Naive B cell (primary cell): ENCODE measurements at regions not wholly inside any gene's neighbourhood (a gene's known extent, or its start where the extent isn't known, plus 50 kb on each side); places are given as distances from the start of the nearest gene placed in this dataset.

ENCODE experiments used
- ATAC-seq, 2 donors: fragments of 150-1000 bp; cut with Tn5 transposase; 2 replicates each; pipeline ENCODE4 v1.10.0; 2021; ENCODE audit warnings: low read depth in 2 of 2, mild to moderate bottlenecking in 2 of 2, moderate library complexity in 2 of 2
- DNase-seq: peaks from one replicate; pipeline ENCODE4 v3.0.0; 2022
- H3K27ac Mint-ChIP-seq, 6 donors: one replicate each; pipeline ENCODE4 v1.8.0; 2020 to 2022; ENCODE audit warnings: mild to moderate bottlenecking in 6 of 6, mixed read lengths in 6 of 6, moderate library complexity in 5 of 6, inconsistent platforms in 2 of 6
- H3K27me3 Mint-ChIP-seq, 3 donors: one replicate each; pipeline ENCODE4 v1.8.0; 2021 to 2022; ENCODE audit warnings: mixed read lengths in 3 of 3, mild to moderate bottlenecking in 1 of 3
- H3K36me3 Mint-ChIP-seq, 2 donors: one replicate each; pipeline ENCODE4 v1.8.0; 2020 to 2022; ENCODE audit warnings: mixed read lengths in 2 of 2, inconsistent platforms in 1 of 2, mild to moderate bottlenecking in 1 of 2
- H3K4me1 Mint-ChIP-seq, 3 donors: one replicate each; pipeline ENCODE4 v1.8.0; 2020 to 2022; ENCODE audit warnings: mixed read lengths in 3 of 3, inconsistent platforms in 1 of 3, mild to moderate bottlenecking in 1 of 3, moderate library complexity in 1 of 3
- H3K4me3 Mint-ChIP-seq, 8 donors: one replicate each; pipeline ENCODE4 v1.8.0; 2020 to 2022; ENCODE audit warnings: mild to moderate bottlenecking in 8 of 8, mixed read lengths in 8 of 8, moderate library complexity in 8 of 8, inconsistent platforms in 2 of 8
- H3K9me3 Mint-ChIP-seq, 7 donors: one replicate each; pipeline ENCODE4 v1.8.0; 2020 to 2022; ENCODE audit warnings: mixed read lengths in 7 of 7, mild to moderate bottlenecking in 5 of 7, inconsistent platforms in 2 of 7, moderate library complexity in 1 of 7

DNA sequence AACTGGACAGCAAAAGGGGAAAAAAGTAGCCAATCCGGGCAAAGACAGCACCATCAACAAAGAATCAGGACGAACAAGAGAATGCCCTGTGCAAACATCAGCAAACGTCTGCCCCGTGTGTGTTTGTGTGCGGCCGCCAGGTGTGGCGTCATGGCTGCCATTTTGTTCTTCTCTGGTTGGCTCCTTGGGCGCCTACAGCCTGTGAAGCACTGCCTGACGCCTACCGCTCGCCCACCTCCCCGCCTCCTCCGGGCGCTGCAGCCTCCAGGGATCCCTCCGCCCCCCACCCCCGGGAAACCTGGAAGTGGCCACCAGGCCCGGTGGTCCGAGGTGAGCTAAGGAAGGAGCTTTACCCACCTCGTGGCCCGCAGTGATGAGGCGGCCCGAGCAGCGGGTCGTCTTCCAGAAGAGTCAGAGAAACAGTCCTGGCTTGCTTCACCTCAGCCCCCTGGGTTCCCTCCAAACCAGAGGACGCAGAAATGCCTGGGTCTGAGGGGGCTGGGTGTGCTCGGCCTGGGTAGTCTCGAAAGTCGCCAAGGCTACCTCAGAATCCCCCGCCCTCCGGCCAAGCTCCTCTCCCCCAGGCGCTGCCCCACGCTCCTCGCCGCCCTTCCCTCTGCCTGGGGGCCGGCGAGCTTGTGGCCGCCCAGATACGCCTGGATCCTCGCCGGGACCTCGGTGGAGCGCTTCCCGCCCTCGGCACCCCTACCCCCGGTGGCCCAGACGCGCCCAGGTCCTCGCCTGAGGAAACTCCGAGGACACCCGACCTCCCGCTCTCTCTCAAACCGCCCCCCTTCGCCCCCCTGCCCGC, 61.8 kb upstream of the IL6 start:
- Mint-ChIP-seq H3K27me3 (no peaks in the 10 kb centered on the region), H3K4me1 (peaks cover 57 to 84% (median 61%) of the 10 kb centered on the region in 3 donors), H3K9me3 (peaks cover 0 to 2% (median 0%) of the 10 kb centered on the region in 7 donors), H3K27ac (peak overlapping the region in 4 of 6 donors; percentile 15 to 97 (median 61)), H3K36me3 (peaks cover 11% of the 10 kb centered on the region in 2 donors), H3K4me3 (no peak overlapping the region)
- no peak for DNase-seq
- no peak for ATAC-seq

DNA sequence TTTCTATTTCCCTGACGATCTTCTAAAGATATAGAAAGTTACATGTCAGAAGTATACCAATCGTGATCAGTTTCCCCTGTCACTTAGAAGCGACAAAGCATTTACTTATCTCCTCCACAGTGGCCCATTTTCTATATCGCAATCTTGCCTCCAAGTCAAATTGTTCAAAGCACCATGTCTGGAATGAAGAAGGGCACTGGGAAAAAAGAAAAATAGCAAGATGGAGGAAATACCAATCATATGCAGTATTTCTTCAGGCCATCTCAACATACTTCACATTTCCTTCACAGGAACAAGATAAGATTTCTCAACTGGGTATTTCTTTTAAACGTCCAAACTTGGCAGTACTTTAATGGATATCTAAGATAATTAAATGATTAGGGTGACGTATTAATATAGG, 63.3 kb upstream of the IL6 start:
- DNase-seq (no peak), ATAC-seq (no peak)
- H3K4me3 Mint-ChIP-seq = peak overlapping the region in 3 of 8 donors; percentile 27 to 64 (median 36)
- peak overlapping the region; percentile 97 to 100 (median 98) for H3K27ac Mint-ChIP-seq
- peaks cover 66 to 88% (median 71%) of the 10 kb centered on the region in 3 donors for H3K4me1 Mint-ChIP-seq
- H3K9me3 Mint-ChIP-seq = peaks cover 0 to 2% (median 0%) of the 10 kb centered on the region in 7 donors
- no peaks in the 10 kb centered on the region for H3K27me3 Mint-ChIP-seq
- H3K36me3 Mint-ChIP-seq = peaks cover 10% of the 10 kb centered on the region in 2 donors

DNA sequence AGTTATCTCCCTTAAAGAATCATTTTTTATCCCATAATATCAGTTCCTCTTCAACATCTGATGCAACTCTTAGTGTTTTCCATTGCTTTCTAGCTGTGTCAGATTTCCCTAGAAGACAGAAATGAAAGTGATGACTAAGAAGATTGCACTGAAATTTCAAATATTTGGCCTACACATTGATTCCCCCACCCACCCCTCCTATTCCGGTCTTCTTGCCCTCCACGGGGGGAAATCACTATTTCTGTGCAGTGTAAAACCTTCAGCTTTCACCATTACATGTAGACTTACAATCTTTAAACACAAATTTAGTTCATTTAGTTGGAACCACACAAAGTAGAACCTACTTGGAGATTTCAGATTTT, 63.7 kb upstream of the IL6 start:
- Mint-ChIP-seq H3K9me3 (peaks cover 0 to 2% (median 0%) of the 10 kb centered on the region in 7 donors), H3K36me3 (peaks cover 6% of the 10 kb centered on the region in 2 donors), H3K4me3 (peak overlapping the region in 7 of 8 donors; percentile 0 to 81 (median 38)), H3K27me3 (no peaks in the 10 kb centered on the region), H3K4me1 (peaks cover 66 to 88% (median 71%) of the 10 kb centered on the region in 3 donors), H3K27ac (peak overlapping the region; percentile 97 to 100 (median 98))
- DNase-seq (no peak), ATAC-seq (no peak)

DNA sequence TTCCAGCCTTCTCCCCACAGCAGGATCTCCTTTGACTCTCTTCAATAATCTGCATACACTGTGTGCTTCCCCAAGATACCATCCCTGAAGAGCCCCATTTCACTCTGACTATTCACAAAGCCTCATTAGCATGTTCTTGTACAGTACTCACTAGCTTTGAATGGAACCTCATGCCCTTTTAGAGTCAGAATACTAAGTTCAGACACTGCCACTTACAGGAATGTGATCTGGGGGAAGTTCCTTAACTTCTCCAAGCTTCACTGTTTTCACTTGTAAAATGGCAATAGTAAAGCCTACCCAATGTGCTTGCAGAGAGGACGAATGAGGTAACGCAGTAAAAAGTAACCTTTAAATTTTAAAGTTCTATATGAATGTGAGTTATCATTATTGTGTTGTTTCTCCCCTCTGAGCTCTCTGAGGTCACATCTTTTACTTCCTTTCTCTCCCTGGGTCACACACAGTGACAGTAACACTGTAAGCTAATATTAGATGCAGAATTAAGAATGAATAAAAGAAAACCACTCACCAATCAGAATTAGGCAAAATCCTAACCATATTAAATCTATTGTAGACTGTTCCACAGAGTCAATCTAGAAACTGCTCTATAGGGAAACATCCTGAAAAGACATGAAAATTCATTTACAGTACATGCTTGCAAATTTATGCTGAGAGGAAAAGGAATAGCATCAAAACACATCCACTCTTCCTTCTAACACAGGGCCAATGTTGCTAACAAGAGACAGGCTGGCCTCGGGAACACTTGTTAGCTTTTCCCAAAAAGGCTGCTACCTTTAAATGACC, 64.2 kb upstream of the IL6 start:
- Mint-ChIP-seq H3K27me3 (no peaks in the 10 kb centered on the region), H3K4me3 (peak overlapping the region; percentile 64 to 85 (median 79)), H3K9me3 (no peaks in the 10 kb centered on the region), H3K36me3 (peaks cover under 1% of the 10 kb centered on the region in 2 donors), H3K27ac (peak overlapping the region; percentile 97 to 100 (median 98)), H3K4me1 (peaks cover 66 to 88% (median 71%) of the 10 kb centered on the region in 3 donors)
- no peak for DNase-seq
- ATAC-seq = peak; percentile 16 to 22

DNA sequence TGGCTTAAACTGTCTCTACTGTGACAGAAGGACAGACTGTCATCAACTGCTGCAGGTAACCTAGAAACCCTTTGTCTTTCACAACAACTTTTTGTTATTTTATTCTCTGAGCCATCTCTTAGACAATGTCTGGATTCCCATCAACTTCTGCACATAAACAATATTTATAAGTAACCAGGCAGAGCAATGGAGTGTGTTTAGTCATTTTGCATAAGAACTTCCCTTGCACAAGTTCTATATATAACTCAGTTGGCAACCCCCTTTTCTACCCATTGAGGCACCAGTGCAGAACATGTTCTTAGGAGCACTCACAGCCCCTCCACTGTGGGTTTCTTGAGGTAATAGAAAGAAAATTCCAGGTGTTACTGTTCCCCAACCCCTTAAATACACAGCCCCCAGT, 65.0 kb upstream of the IL6 start:
- DNase-seq = peak; percentile 78
- Mint-ChIP-seq H3K27me3 (no peaks in the 10 kb centered on the region), H3K4me1 (peaks cover 70 to 88% (median 77%) of the 10 kb centered on the region in 3 donors), H3K4me3 (peak overlapping the region; percentile 64 to 85 (median 79)), H3K9me3 (no peaks in the 10 kb centered on the region), H3K36me3 (peaks cover 0 to 5% of the 10 kb centered on the region in 2 donors), H3K27ac (peak overlapping the region; percentile 97 to 100 (median 98))
- ATAC-seq = peak; percentile 87 to 89

DNA sequence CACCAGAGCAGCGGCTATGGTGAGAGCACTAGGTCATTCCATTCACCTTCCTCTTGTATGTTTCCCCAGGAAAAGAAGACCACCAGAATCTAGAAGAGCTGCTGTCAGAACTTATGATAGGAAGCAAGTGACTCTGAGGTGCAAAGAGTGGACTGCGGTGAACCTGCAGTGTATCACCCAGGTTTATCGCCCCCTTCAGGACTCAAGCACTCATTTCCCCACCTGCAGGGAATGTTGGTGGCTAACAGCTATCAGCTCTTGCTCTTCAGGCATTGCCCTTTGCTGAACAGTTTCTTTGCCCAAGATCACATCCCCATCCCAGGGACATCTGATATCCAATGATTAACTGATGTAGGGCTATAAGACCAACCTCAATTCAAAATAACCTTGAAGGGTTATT, 66.3 kb upstream of the IL6 start:
- no peak for ATAC-seq
- Mint-ChIP-seq H3K27ac (peak overlapping the region; percentile 97 to 100 (median 98)), H3K4me3 (peak overlapping the region; percentile 64 to 85 (median 79))

DNA sequence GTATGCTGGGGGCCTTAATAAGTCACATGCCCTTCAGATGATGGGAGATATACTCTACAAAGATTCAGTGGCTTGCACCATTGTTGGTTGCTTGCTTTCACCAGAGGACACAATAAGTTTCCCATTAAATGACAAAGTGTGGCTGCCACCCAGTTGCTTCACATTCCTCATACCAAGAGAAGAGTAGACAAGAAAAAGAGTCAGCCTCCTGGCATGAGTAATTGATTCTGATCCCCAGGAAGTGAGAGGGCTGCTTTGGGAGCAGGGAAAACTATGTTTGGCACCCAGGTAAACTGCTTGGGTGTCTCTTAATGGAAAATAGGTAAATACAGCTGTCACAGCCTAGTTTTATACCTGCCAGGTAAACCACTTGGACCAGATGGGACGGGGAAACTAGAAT, 66.7 kb upstream of the IL6 start:
- peak overlapping the region; percentile 64 to 85 (median 79) for H3K4me3 Mint-ChIP-seq
- no peaks in the 10 kb centered on the region for H3K27me3 Mint-ChIP-seq
- H3K36me3 Mint-ChIP-seq = peaks cover 0 to 6% of the 10 kb centered on the region in 2 donors
- no peak for DNase-seq
- no peaks in the 10 kb centered on the region for H3K9me3 Mint-ChIP-seq
- peaks cover 67 to 92% (median 71%) of the 10 kb centered on the region in 3 donors for H3K4me1 Mint-ChIP-seq
- ATAC-seq = no peak
- H3K27ac Mint-ChIP-seq = peak overlapping the region; percentile 97 to 100 (median 98)

More for the DNA sequence above, 66.3 kb upstream of the IL6 start:
- Mint-ChIP-seq H3K36me3 (peaks cover 0 to 6% of the 10 kb centered on the region in 2 donors), H3K4me1 (peaks cover 69 to 90% (median 73%) of the 10 kb centered on the region in 3 donors), H3K27me3 (no peaks in the 10 kb centered on the region), H3K9me3 (no peaks in the 10 kb centered on the region)
- DNase-seq = peak; percentile 18

DNA sequence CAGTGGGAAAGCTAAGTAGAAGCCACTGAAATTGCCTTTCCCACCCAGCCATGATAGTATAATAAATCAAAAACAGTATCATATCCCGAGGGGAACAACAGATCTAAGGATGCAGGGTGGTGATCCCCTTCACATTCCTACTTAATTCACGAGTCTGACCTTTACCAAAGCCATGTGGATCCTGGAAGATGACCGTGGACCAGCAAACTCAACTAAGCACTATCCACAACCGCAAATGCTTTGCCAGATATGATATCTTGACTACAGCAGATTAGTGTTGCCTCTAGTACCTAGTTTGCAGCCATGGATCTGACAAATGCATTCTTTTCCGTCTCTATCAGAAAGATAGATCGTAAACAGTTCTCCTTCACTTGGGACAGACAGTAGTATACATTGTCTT, 67.3 kb upstream of the IL6 start:
- H3K4me1 Mint-ChIP-seq = peaks cover 67 to 95% (median 71%) of the 10 kb centered on the region in 3 donors
- peak overlapping the region; percentile 97 to 100 (median 98) for H3K27ac Mint-ChIP-seq
- no peaks in the 10 kb centered on the region for H3K9me3 Mint-ChIP-seq
- DNase-seq (no peak), ATAC-seq (no peak)
- no peaks in the 10 kb centered on the region for H3K27me3 Mint-ChIP-seq
- H3K36me3 Mint-ChIP-seq = peaks cover 0 to 7% of the 10 kb centered on the region in 2 donors
- peak overlapping the region; percentile 41 to 85 (median 79) for H3K4me3 Mint-ChIP-seq

DNA sequence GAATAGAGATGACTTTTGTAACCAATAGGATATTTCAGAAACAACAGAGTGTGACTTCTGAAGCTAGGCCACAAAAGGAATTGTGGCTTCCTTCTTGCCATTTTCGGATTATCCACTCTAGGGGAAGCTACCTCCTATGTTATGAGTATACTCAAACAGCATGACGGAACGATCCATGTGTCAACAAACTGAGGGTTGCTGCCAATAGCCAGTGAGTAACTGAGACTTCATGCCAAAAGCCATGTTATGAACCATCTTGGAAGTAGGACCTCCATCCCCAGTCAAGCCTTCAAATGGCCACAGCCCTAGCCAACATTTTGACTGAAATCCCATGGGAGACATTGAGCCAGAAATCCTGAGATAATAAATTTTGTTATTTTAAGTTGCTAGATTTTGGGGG, 69.0 kb upstream of the IL6 start:
- no peak for DNase-seq

DNA sequence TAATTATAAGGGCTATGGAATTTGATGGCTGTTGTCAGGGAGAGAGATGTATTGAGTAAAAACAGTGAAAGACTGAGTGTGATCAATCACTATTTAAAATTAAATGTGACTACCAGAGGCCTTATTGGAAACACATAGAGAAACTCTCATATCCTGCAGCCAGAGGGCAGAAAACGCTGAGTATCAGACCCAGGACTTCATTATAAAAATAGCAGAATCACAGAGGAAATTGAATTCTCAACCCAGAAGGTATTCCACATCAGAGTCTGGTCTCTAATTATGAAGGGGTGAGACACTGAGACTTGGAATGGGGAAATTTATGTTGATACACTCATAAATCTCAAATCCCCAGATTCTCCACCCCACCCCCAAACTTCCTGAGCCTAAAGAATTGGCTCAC, 69.5 kb upstream of the IL6 start:
- ATAC-seq (no peak), DNase-seq (no peak)
- peak overlapping the region in 5 of 8 donors; percentile 64 to 84 (median 79) for H3K4me3 Mint-ChIP-seq
- H3K4me1 Mint-ChIP-seq = peaks cover 63 to 86% (median 66%) of the 10 kb centered on the region in 3 donors
- H3K27ac Mint-ChIP-seq = peak overlapping the region in 4 of 6 donors; percentile 57 to 97 (median 88)
- peaks cover 16 to 27% of the 10 kb centered on the region in 2 donors for H3K36me3 Mint-ChIP-seq
- H3K27me3 Mint-ChIP-seq = no peaks in the 10 kb centered on the region
- H3K9me3 Mint-ChIP-seq = no peaks in the 10 kb centered on the region

More for the DNA sequence above, 69.0 kb upstream of the IL6 start:
- Mint-ChIP-seq H3K4me3 (peak overlapping the region; percentile 10 to 84 (median 70)), H3K9me3 (no peaks in the 10 kb centered on the region), H3K36me3 (peaks cover 10 to 23% of the 10 kb centered on the region in 2 donors), H3K4me1 (peaks cover 69 to 91% (median 72%) of the 10 kb centered on the region in 3 donors), H3K27me3 (no peaks in the 10 kb centered on the region), H3K27ac (peak overlapping the region; percentile 21 to 97 (median 78))
- no peak for ATAC-seq

DNA sequence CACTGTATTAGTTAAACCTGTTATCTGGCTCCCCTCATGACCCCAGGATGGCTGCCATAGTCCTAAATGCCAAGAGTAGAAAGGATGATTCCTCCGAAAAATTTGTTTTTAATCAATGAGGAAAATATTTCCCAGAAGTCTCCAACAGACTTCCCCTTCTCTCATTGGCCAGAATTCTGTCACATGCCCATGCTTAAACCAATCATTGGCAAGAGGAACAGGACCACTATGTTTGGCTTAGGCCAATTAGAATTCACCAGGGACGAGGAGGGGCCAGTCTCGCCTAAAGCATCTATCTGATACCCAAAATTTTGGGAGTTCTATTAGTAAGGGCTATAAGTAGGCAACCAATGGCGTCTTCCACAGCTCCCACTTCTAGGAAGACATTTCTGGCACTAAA, 71.2 kb upstream of the IL6 start:
- H3K27me3 Mint-ChIP-seq = no peaks in the 10 kb centered on the region
- peaks cover 0 to 2% (median 0%) of the 10 kb centered on the region in 7 donors for H3K9me3 Mint-ChIP-seq
- H3K36me3 Mint-ChIP-seq = peaks cover 32 to 38% of the 10 kb centered on the region in 2 donors
- no peak for DNase-seq
- H3K4me3 Mint-ChIP-seq = no peak overlapping the region
- H3K27ac Mint-ChIP-seq = peak overlapping the region in 1 of 6 donors; percentile 49
- no peak for ATAC-seq
- H3K4me1 Mint-ChIP-seq = peaks cover 46 to 72% (median 49%) of the 10 kb centered on the region in 3 donors

DNA sequence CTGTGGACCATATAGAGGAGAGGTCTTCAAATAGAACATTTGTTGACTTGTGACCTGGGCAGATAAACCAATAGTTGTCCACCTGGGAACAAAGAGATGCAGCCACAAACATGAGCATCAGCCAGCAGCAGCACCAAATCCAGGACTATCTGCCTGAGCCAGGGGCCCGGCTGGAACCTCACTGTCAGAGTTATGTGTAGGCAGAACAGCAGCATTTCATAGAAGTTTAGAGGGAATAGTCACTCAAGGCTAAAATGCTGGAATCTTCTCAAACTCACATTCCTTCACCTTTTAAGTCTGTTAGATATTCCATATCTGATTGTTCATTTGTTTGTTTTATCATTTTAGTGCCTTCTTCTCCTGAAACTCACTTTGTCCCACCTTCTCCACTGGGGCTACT, 72.2 kb upstream of the IL6 start:
- peaks cover 0 to 5% (median 0%) of the 10 kb centered on the region in 7 donors for H3K9me3 Mint-ChIP-seq
- H3K4me1 Mint-ChIP-seq = peaks cover 40 to 65% (median 41%) of the 10 kb centered on the region in 3 donors

DNA sequence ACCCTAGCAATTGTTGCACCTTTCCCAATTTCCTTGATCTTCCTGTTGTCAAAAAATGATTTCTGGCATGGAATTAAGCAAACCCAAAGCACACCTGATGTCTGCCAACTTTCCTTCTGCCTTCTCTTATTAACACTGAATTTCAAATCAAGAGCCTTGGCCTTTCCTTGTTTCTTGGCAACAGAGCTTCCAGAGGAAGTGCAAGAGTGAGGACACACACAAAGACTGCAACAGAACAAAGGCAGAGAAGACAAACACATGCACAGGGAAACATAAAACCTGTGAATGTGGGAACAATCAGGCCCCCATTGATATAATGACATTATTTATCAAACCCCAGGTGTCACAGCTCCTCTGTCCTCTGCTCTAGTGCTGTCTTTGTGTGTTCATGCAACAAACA, 73.0 kb upstream of the IL6 start:
- H3K27ac Mint-ChIP-seq = peak overlapping the region in 2 of 6 donors; percentile 40 to 87
- H3K4me3 Mint-ChIP-seq = peak overlapping the region in 1 of 8 donors; percentile 21
- ATAC-seq (no peak), DNase-seq (no peak)
- H3K9me3 Mint-ChIP-seq = peaks cover 0 to 6% (median 0%) of the 10 kb centered on the region in 7 donors
- peaks cover 45 to 50% of the 10 kb centered on the region in 2 donors for H3K36me3 Mint-ChIP-seq
- peaks cover 33 to 56% (median 38%) of the 10 kb centered on the region in 3 donors for H3K4me1 Mint-ChIP-seq
- no peaks in the 10 kb centered on the region for H3K27me3 Mint-ChIP-seq

More for the DNA sequence above, 72.2 kb upstream of the IL6 start:
- H3K27me3 Mint-ChIP-seq = no peaks in the 10 kb centered on the region
- ATAC-seq = no peak
- peaks cover 41 to 48% of the 10 kb centered on the region in 2 donors for H3K36me3 Mint-ChIP-seq
- DNase-seq = no peak
- H3K4me3 Mint-ChIP-seq = no peak overlapping the region
- peak overlapping the region in 2 of 6 donors; percentile 40 to 87 for H3K27ac Mint-ChIP-seq
